CD14-positive monocyte (primary cell): ENCODE measurements at regions not wholly inside any gene's neighbourhood (a gene's known extent, or its start where the extent isn't known, plus 50 kb on each side); places are given as distances from the start of the nearest gene placed in this dataset.
"Not testable (repeated sequence)": the region's sequence is repeated elsewhere in the genome, so short reads cannot be mapped to it uniquely, and the experiment has no call there.

ENCODE experiments used
- DNase-seq, 3 donors: peaks; one replicate each; pipeline ENCODE4 v3.0.0-alpha.2; 2011 to 2022
- H2AFZ ChIP-seq: 2 replicates; pipeline ENCODE4 v1.6.0; 2012; ENCODE audit warnings: mild to moderate bottlenecking, low read depth, low read length, inconsistent platforms; ENCODE audit not compliant: insufficient read depth, poor library complexity, severe bottlenecking
- H3K27ac ChIP-seq, 2 donors: 1 replicate in 1 of 2; 2 replicates in 1 of 2; pipeline ENCODE4 v1.5.1; 2012 to 2013; ENCODE audit warnings: low read length in 2 of 2, control low read depth in 1 of 2, inconsistent platforms in 1 of 2, low read depth in 1 of 2, mild to moderate bottlenecking in 1 of 2
- H3K27me3 ChIP-seq, 2 donors: one replicate each; pipeline versions ENCODE4 v1.6.0 to v1.6.1; 2011 to 2013; ENCODE audit warnings: low read length in 2 of 2; ENCODE audit not compliant: control insufficient read depth in 2 of 2, insufficient read depth in 2 of 2
- H3K36me3 ChIP-seq, 2 donors: replicated peaks in 1 of 2; 1 replicate in 1 of 2; 2 replicates in 1 of 2; pipeline versions ENCODE4 v1.5.1 to v1.6.1; 2012 to 2013; ENCODE audit warnings: low read length in 2 of 2, control low read depth in 1 of 2, inconsistent platforms in 1 of 2, mild to moderate bottlenecking in 1 of 2; ENCODE audit not compliant: insufficient read depth in 2 of 2, control insufficient read depth in 1 of 2
- H3K4me1 ChIP-seq, 2 donors: 1 replicate in 1 of 2; 2 replicates in 1 of 2; pipeline versions ENCODE4 v1.5.1 to v1.6.1; 2012 to 2013; ENCODE audit warnings: low read length in 2 of 2, control low read depth in 1 of 2, inconsistent platforms in 1 of 2, mild to moderate bottlenecking in 1 of 2, moderate library complexity in 1 of 2; ENCODE audit not compliant: insufficient read depth in 2 of 2, control insufficient read depth in 1 of 2
- H3K4me2 ChIP-seq: replicated peaks from 2 replicates; pipeline ENCODE3; 2012; ENCODE audit warnings: low read length, moderate library complexity, mild to moderate bottlenecking; ENCODE audit not compliant: poor library complexity, severe bottlenecking; ENCODE audit errors: extremely low read depth
- H3K4me3 ChIP-seq, 3 experiments: fragments of 200-600 bp in 1 of 3; sonication (generic) in 1 of 3; replicated peaks in 1 of 3; 1 replicate in 2 of 3; 2 replicates in 1 of 3; pipeline ENCODE4 v1.5.1; 2011 to 2013; ENCODE audit warnings: low read length in 3 of 3, mild to moderate bottlenecking in 3 of 3, control low read depth in 2 of 3, low read depth in 2 of 3, inconsistent platforms in 1 of 3, moderate library complexity in 1 of 3
- H3K79me2 ChIP-seq: 2 replicates; pipeline ENCODE4 v1.6.0; 2012; ENCODE audit warnings: mild to moderate bottlenecking, control low read depth, inconsistent platforms, low read length, moderate library complexity; ENCODE audit not compliant: insufficient read depth
- H3K9ac ChIP-seq: 2 replicates; pipeline ENCODE4 v1.6.0; 2017; ENCODE audit warnings: low read length, mild to moderate bottlenecking; ENCODE audit not compliant: insufficient read depth, poor library complexity, severe bottlenecking
- H3K9me3 ChIP-seq, 2 donors: replicated peaks in 1 of 2; 1 replicate in 1 of 2; 2 replicates in 1 of 2; pipeline versions ENCODE4 v1.5.1 to v1.6.1; 2012 to 2013; ENCODE audit warnings: low read length in 2 of 2, control low read depth in 1 of 2; ENCODE audit not compliant: control insufficient read depth in 1 of 2, insufficient read depth in 1 of 2
- H4K20me1 ChIP-seq: 2 replicates; pipeline ENCODE4 v1.6.0; 2012; ENCODE audit warnings: mild to moderate bottlenecking, low read length, control low read depth, moderate library complexity; ENCODE audit not compliant: insufficient read depth
- H3K27ac Mint-ChIP-seq, 7 donors: one replicate each; pipeline ENCODE4 v1.8.0; 2020; ENCODE audit warnings: mild to moderate bottlenecking in 7 of 7, mixed read lengths in 7 of 7, moderate library complexity in 6 of 7, inconsistent platforms in 2 of 7
- H3K27me3 Mint-ChIP-seq, 3 donors: one replicate each; pipeline ENCODE4 v1.8.0; 2021 to 2022; ENCODE audit warnings: low read depth in 3 of 3, mild to moderate bottlenecking in 3 of 3, mixed read lengths in 3 of 3, moderate library complexity in 3 of 3, inconsistent platforms in 1 of 3
- H3K36me3 Mint-ChIP-seq, 2 donors: one replicate each; pipeline ENCODE4 v1.8.0; 2020; ENCODE audit warnings: mixed read lengths in 2 of 2, inconsistent platforms in 1 of 2, mild to moderate bottlenecking in 1 of 2
- H3K4me1 Mint-ChIP-seq: one replicate; pipeline ENCODE4 v1.8.0; 2020; ENCODE audit warnings: mild to moderate bottlenecking, mixed read lengths
- H3K4me3 Mint-ChIP-seq, 2 donors: one replicate each; pipeline ENCODE4 v1.8.0; 2020; ENCODE audit warnings: mild to moderate bottlenecking in 2 of 2, mixed read lengths in 2 of 2, moderate library complexity in 1 of 2
- H3K9me3 Mint-ChIP-seq, 7 donors: one replicate each; pipeline ENCODE4 v1.8.0; 2020 to 2022; ENCODE audit warnings: mixed read lengths in 7 of 7, mild to moderate bottlenecking in 6 of 7, moderate library complexity in 6 of 7, inconsistent platforms in 2 of 7
- CTCF ChIP-seq: fragments of 200-600 bp; IDR thresholded peaks from one replicate; pipeline ENCODE4 v1.8.0; 2022; ENCODE audit warnings: antibody characterized with exemption, mild to moderate bottlenecking
- WGBS: methylation state at CpG from one replicate; pipeline ENCODE4 v1.1.5; 2013; ENCODE audit warnings: missing lambda C conversion rate; ENCODE audit not compliant: insufficient coverage; 5-methylcytosine and 5-hydroxymethylcytosine counted together
- intact Hi-C, 2 donors: fragments of 100-400 bp; cut with micrococcal nuclease; formaldehyde crosslinking; loops; one replicate each; pipeline versions ENCODE4 v1.15.0 to v1.15.1; 2023

GRCh38 chr16:65244787-65245186 is 122.9 kb upstream of the CDH11 start:
- H3K4me3 Mint-ChIP-seq: no peak overlapping the region
- no peaks in the 10 kb centered on the region for H3K4me1 ChIP-seq

GRCh38 chr16:65235339-65236177 is 113.7 kb upstream of the CDH11 start:
- no peak overlapping the region for H3K4me3 Mint-ChIP-seq
- Histone ChIP-seq H4K20me1 (no peaks in the 10 kb centered on the region), H2AFZ (no peak overlapping the region), H3K4me3 (no peak overlapping the region), H3K4me2 (no peak overlapping the region), H3K4me1 (no peaks in the 10 kb centered on the region), H3K27me3 (no peaks in the 10 kb centered on the region), H3K9me3 (no peaks in the 10 kb centered on the region), H3K27ac (no peak overlapping the region), H3K36me3 (no peaks in the 10 kb centered on the region), H3K79me2 (no peaks in the 10 kb centered on the region), H3K9ac (no peak overlapping the region)
- peak overlapping the region in 1 of 7 donors; percentile 63 for H3K27ac Mint-ChIP-seq
- WGBS: no CpG with 5 or more reads among the region's 9 CpGs
- no peak for TF ChIP-seq CTCF
- no peaks in the 10 kb centered on the region for H3K4me1 Mint-ChIP-seq
- H3K27me3 Mint-ChIP-seq: no peaks in the 10 kb centered on the region
- intact Hi-C loops: no loop called here
- no peaks in the 10 kb centered on the region for H3K36me3 Mint-ChIP-seq
- peaks cover 0 to 27% (median 10%) of the 10 kb centered on the region in 7 donors for H3K9me3 Mint-ChIP-seq
- DNase-seq: no peak

More at GRCh38 chr16:65244787-65245186, 122.9 kb upstream of the CDH11 start:
- H3K79me2 ChIP-seq: no peaks in the 10 kb centered on the region
- H2AFZ ChIP-seq: no peak overlapping the region
- H3K4me2 ChIP-seq: no peak overlapping the region
- no CpG with 5 or more reads among the region's 2 CpGs for WGBS
- H4K20me1 ChIP-seq: no peaks in the 10 kb centered on the region
- no peak for DNase-seq
- H3K27ac ChIP-seq: no peak overlapping the region
- H3K36me3 Mint-ChIP-seq: no peaks in the 10 kb centered on the region
- H3K27me3 ChIP-seq: no peaks in the 10 kb centered on the region
- H3K27me3 Mint-ChIP-seq: peaks cover 0 to 2% (median 0%) of the 10 kb centered on the region in 3 donors
- no peak overlapping the region for H3K27ac Mint-ChIP-seq
- no peaks in the 10 kb centered on the region for H3K36me3 ChIP-seq
- H3K4me1 Mint-ChIP-seq: no peaks in the 10 kb centered on the region
- no peaks in the 10 kb centered on the region for H3K9me3 ChIP-seq
- TF ChIP-seq CTCF: no peak
- intact Hi-C loops: no loop called here
- H3K4me3 ChIP-seq: no peak overlapping the region
- no peak overlapping the region for H3K9ac ChIP-seq
- H3K9me3 Mint-ChIP-seq: peaks cover 0 to 13% (median 3%) of the 10 kb centered on the region in 7 donors

GRCh38 chr16:65234721-65235320 is 113.0 kb upstream of the CDH11 start:
- H3K79me2 ChIP-seq, H2AFZ ChIP-seq, H3K36me3 Mint-ChIP-seq, H3K9ac ChIP-seq, DNase-seq, H3K36me3 ChIP-seq, H3K4me1 ChIP-seq, H3K27ac ChIP-seq, H3K27me3 Mint-ChIP-seq, H3K27ac Mint-ChIP-seq, intact Hi-C loops, H3K9me3 ChIP-seq, H3K4me1 Mint-ChIP-seq, H4K20me1 ChIP-seq, H3K4me3 Mint-ChIP-seq, H3K4me2 ChIP-seq, H3K27me3 ChIP-seq, H3K4me3 ChIP-seq: not testable (repeated sequence)
- peaks cover 0 to 27% (median 9%) of the 10 kb centered on the region in 7 donors for H3K9me3 Mint-ChIP-seq
- WGBS: 87% methylated on average over 4 of the region's 16 CpGs
